Epithelial cell of proximal tubule (primary cell): ENCODE measurements at regions not wholly inside any gene's neighbourhood (a gene's known extent, or its start where the extent isn't known, plus 50 kb on each side); places are given as distances from the start of the nearest gene placed in this dataset.
"Not testable (repeated sequence)": the region's sequence is repeated elsewhere in the genome, so short reads cannot be mapped to it uniquely, and the experiment has no call there.

Source experiments
- DNase-seq: peaks from one replicate; pipeline ENCODE4 v3.0.0-alpha.2; 2011; ENCODE audit warnings: low read depth
- H3K4me3 ChIP-seq: 2 replicates; pipeline ENCODE4 v1.5.1; 2011; ENCODE audit warnings: low read depth, mild to moderate bottlenecking, low read length
- CTCF ChIP-seq: conservative IDR thresholded peaks from 2 replicates; pipeline ENCODE4 v1.5.1; 2012; ENCODE audit warnings: low read depth, mild to moderate bottlenecking, low read length

- no peak for TF ChIP-seq CTCF
- H3K4me3 ChIP-seq: no peak overlapping the region
- no peak for DNase-seq
Observed at GRCh38 chr4:122083351-122083750, 68.8 kb upstream of the BLTP1 start.

DNA sequence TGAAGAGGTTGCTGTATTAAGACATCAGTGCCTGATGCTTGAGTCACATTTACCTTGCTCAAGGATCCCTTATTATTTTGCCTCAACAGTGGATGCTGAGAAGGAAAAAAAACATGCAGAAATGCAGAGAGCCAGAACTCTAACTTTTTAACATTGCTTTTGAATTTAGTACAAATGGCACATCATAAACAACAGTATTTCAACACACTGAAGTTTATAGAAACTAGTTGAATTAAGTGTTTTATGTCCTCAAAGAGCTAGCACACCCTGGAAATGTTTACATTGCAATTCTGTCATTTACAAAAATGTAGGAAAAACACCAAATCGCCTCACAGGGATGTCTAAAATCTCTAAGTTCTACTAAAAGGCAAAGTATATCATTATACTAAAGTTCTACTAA lies 69.5 kb upstream of the BLTP1 start:
- TF ChIP-seq CTCF: no peak
- no peak for DNase-seq
- H3K4me3 ChIP-seq: no peak overlapping the region

DNA sequence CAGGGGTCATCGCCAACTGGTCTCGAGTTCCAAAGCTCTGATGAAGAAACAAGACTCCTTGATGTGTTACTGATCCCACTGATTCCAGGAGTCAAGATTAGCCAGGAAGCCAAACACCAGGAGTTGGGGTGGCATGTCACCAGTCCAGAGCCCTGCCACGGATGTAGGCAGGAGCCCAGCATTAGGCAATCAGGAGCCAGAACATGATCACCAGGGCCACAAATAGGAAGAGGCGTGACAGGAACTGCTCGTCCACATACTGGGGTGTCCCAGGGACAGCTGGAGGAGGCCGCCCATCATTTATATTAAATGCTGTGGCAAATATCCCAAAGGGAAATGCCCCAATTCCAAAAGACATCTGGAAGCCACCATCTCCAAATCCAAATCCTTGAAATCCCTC lies 74.5 kb upstream of the BLTP1 start:
- DNase-seq: not testable (repeated sequence)

GRCh38 chr4:122076835-122077234 lies 75.3 kb upstream of the BLTP1 start:
- DNase-seq: not testable (repeated sequence)

More for the DNA sequence above, 74.5 kb upstream of the BLTP1 start:
- H3K4me3 ChIP-seq: not testable (repeated sequence)

DNA sequence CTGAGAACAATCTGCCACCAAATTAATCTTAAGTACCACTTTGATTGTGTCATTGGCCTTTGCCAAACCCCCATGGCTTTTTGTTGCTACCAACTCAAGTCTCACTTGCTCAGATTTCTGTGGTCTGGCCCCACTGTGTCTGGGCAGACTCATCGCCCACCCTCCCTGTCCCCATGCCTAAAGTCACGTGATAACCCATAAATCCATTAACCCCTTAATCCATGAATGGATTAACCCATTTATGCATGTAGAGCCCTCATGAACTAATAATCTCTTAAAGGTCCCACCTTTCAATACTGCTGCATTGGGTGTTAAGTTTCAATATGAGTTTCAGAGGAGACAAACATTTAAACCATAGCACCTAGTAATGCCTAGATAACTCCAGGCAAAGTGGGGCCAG lies 78.5 kb upstream of the BLTP1 start:
- no peak for TF ChIP-seq CTCF
- no peak overlapping the region for H3K4me3 ChIP-seq
- DNase-seq: no peak

More at GRCh38 chr4:122076835-122077234, 75.3 kb upstream of the BLTP1 start:
- H3K4me3 ChIP-seq: not testable (repeated sequence)

GRCh38 chr4:122065915-122066314 lies 86.2 kb upstream of the BLTP1 start:
- H3K4me3 ChIP-seq: no peak overlapping the region
- no peak for DNase-seq

GRCh38 chr4:122065149-122065548 lies 87.0 kb upstream of the BLTP1 start:
- no peak for TF ChIP-seq CTCF
- no peak overlapping the region for H3K4me3 ChIP-seq

More at GRCh38 chr4:122065915-122066314, 86.2 kb upstream of the BLTP1 start:
- no peak for TF ChIP-seq CTCF

DNA sequence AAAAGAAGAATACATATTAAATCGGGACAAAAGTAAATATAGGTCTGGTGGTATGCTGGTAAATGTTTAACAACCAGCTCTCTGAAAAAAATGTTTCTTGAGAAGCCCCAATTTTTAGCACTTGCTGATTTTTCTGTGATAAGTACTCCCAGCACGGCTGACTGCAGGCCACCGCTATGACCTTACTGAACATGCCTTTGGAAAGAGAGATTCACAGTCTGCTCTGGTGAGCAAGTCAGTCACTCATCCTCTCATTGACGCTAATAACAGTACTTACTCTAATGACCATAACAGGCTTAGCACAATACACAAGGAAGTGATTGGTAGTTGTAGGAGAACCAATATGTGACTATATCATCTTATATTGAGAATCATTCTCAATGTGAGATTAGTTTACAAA lies 98.9 kb upstream of the BLTP1 start:
- H3K4me3 ChIP-seq: no peak overlapping the region
- no peak for DNase-seq
- TF ChIP-seq CTCF: no peak

More at GRCh38 chr4:122065149-122065548, 87.0 kb upstream of the BLTP1 start:
- no peak for DNase-seq
